ENCODE measurements at regions not wholly inside any gene's neighbourhood (a gene's known extent, or its start where the extent isn't known, plus 50 kb on each side); places are given as distances from the start of the nearest gene placed in this dataset.
A peak's percentile ranks its signal among the peaks of the same experiment; 100 is the strongest.

DNA sequence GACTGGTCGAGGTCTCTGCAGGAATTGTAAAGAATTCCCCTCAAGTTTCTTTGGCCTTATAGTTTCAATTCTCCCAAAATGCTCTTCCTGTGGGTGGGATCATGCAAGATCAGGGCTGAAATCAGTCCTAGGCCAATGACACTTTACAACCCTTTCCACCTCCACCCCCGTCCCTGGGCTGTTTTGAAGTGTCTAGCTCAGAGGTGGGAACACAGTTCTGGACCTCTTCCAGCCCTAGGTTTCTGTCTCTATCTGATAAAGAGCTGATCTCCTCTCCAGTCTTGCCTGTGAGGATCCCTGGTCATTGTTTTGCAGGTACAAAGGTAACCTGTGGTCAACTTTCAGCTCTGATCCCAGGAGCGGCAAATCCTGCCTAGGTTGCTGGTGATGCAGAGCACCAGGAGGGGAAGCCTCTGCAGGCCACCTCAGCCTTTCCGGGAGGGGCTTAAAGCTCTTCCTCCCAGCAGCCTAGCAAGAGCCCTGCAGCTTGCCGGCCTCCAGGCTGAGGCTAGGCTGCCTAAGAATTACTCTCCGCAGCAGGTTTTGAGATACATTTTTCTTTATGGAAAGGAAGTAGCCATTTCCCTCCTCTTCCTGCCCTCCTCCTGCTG is 69.8 kb upstream of the WIPF1 start:
- Histone ChIP-seq H3K9me3 (ENCODE audit: control insufficient read depth, low read length) (no peaks in the 10 kb centered on the region), H3K9ac (ENCODE audit: low read length) (peak overlapping the region; percentile 45), H3K36me3 (ENCODE audit: control insufficient read depth, insufficient read depth, low read length, severe bottlenecking) (no peaks in the 10 kb centered on the region), H3K4me3 (ENCODE audit: low read length) (peak overlapping the region; percentile 16), H3K27me3 (replicated peaks; ENCODE audit: control insufficient read depth, insufficient read depth, low read length) (no peaks in the 10 kb centered on the region), H3K4me1 (ENCODE audit: control insufficient read depth, insufficient read depth, low read length) (peaks cover 38% of the 10 kb centered on the region)
- no peak for DNase-seq (ENCODE audit: low read depth)

DNA sequence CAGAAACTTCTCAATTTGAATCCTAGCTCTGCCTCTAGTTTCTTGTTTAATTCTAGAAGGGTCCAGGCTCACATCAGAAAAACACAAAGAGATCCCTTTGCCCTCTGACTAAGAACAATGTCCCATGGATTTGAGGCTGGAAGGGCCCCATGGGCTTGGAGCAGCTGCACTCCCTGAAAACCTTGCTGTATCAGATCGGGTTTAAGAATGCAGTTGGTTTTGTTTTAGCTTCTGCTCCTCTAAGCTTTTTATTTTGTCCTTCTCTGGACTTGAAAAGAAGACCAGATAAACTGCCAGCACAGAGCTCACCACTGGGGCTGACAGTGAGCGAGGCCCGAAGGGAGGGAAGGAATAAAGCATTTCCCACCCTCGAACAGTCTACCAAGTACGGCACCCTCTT is 69.2 kb upstream of the WIPF1 start:
- H3K9ac ChIP-seq (ENCODE audit: low read length) = peak overlapping the region; percentile 45
- H3K9me3 ChIP-seq (ENCODE audit: control insufficient read depth, low read length) = no peaks in the 10 kb centered on the region
- peak overlapping the region; percentile 16 for H3K4me3 ChIP-seq (ENCODE audit: low read length)
- no peaks in the 10 kb centered on the region for H3K36me3 ChIP-seq (ENCODE audit: control insufficient read depth, insufficient read depth, low read length, severe bottlenecking)
- peaks cover 42% of the 10 kb centered on the region for H3K4me1 ChIP-seq (ENCODE audit: control insufficient read depth, insufficient read depth, low read length)
- H3K27me3 ChIP-seq (replicated peaks; ENCODE audit: control insufficient read depth, insufficient read depth, low read length) = no peaks in the 10 kb centered on the region
- DNase-seq (ENCODE audit: low read depth) = peak; percentile 22

DNA sequence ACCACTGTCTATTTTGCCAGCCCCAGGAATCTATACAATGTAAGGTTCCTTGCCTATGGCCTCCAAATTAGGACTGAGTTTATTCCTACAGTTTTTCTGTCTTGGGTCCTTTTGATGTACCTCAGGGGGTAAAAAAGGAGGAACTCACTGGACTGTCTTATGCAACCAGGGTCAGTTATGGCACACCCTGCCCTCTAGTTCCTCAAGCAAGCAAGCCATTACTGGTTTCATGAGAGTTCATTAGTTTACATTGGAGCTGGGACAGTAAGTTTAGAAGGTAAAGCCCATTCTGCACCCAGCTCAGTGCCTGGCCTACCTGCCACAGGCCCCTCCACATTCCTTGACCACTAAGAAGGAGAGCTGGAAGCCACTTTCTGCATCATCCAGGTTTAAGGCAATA is 68.7 kb upstream of the WIPF1 start:
- no peaks in the 10 kb centered on the region for H3K9me3 ChIP-seq (ENCODE audit: control insufficient read depth, low read length)
- H3K27me3 ChIP-seq (replicated peaks; ENCODE audit: control insufficient read depth, insufficient read depth, low read length) = no peaks in the 10 kb centered on the region
- no peak overlapping the region for H3K4me3 ChIP-seq (ENCODE audit: low read length)
- DNase-seq (ENCODE audit: low read depth) = no peak
- H3K4me1 ChIP-seq (ENCODE audit: control insufficient read depth, insufficient read depth, low read length) = peaks cover 42% of the 10 kb centered on the region
- peak overlapping the region; percentile 45 for H3K9ac ChIP-seq (ENCODE audit: low read length)
- H3K36me3 ChIP-seq (ENCODE audit: control insufficient read depth, insufficient read depth, low read length, severe bottlenecking) = no peaks in the 10 kb centered on the region

DNA sequence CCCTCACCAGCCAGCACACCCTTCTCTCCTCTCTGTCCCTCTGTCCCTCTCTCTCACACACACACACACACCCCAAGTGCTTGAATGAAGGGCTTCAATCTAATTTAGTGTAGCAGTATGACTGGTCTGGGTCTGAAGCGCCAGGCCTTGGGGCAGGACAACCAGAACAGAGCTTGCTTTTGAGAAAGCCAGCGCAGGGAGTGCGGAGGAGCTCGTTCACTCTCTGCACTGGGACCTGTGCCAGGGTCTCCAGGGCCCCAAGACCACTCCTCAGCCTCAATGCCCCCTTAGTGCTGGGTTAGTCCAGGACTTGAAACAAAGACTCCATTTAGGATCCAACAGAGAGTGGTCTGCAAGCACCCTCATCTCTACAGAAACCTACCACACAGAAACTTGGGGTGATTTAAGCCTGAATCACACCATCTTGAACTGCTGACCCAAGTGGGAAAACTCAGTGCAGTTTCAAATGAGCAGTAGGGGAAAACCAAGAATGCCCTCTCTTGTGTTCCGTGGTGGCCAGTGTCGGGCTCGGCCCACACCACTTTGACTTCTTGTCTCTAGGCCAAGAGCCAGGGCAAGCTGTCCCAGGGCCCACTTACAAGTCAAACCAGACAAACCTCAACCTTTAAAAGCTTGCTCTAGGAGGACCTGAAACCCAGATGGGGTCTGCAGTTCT is 66.6 kb upstream of the WIPF1 start:
- H3K27me3 ChIP-seq (replicated peaks; ENCODE audit: control insufficient read depth, insufficient read depth, low read length) = no peaks in the 10 kb centered on the region
- no peaks in the 10 kb centered on the region for H3K9me3 ChIP-seq (ENCODE audit: control insufficient read depth, low read length)
- no peak for DNase-seq (ENCODE audit: low read depth)
- peaks cover 42% of the 10 kb centered on the region for H3K4me1 ChIP-seq (ENCODE audit: control insufficient read depth, insufficient read depth, low read length)
- H3K36me3 ChIP-seq (ENCODE audit: control insufficient read depth, insufficient read depth, low read length, severe bottlenecking) = no peaks in the 10 kb centered on the region
- no peak overlapping the region for H3K4me3 ChIP-seq (ENCODE audit: low read length)
- peak overlapping the region; percentile 3 for H3K9ac ChIP-seq (ENCODE audit: low read length)

DNA sequence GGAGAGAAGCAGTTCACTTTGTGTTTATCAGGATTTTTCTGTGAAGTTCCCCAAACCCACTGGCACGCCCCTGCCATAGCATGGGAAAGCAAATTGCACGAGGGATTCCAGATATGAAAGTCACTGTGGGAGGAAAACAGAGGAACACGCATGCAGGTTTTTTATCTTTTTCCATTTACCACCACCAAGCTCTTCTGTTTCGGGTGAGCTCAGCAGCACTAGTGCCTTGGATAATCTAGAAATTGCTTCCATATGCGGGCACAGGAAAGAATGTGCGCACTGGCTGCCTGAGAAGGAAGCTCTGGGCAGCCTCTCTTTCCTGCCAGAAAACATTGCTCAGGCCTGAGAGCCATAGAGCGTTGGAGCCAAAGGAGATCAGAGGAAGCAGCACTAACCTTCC is 65.9 kb upstream of the WIPF1 start:
- H3K4me1 ChIP-seq (ENCODE audit: control insufficient read depth, insufficient read depth, low read length) = peaks cover 42% of the 10 kb centered on the region
- DNase-seq (ENCODE audit: low read depth) = peak; percentile 96
- no peaks in the 10 kb centered on the region for H3K27me3 ChIP-seq (replicated peaks; ENCODE audit: control insufficient read depth, insufficient read depth, low read length)

DNA sequence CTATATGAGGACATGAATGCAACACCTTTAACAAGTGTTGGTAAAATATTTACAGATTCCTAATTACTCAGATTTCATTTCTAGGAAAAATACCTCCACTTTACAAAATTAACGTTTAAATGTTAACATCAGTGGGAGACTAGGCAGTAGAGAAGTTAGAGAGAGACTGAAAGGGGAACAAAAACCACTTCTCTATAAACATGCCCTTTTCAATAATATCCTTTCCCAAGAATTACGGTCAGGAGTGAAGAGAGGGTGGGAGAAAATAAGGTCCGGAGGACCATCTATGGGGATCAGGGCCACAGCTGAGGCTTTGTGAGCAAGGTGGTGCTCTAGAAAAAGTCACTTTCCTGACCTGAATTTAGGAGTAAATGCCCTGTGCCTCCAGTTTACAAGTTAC is 65.3 kb upstream of the WIPF1 start:
- Histone ChIP-seq H3K9ac (ENCODE audit: low read length) (peak overlapping the region; percentile 19), H3K9me3 (ENCODE audit: control insufficient read depth, low read length) (no peaks in the 10 kb centered on the region), H3K27me3 (replicated peaks; ENCODE audit: control insufficient read depth, insufficient read depth, low read length) (no peaks in the 10 kb centered on the region), H3K4me1 (ENCODE audit: control insufficient read depth, insufficient read depth, low read length) (peaks cover 42% of the 10 kb centered on the region), H3K36me3 (ENCODE audit: control insufficient read depth, insufficient read depth, low read length, severe bottlenecking) (no peaks in the 10 kb centered on the region), H3K4me3 (ENCODE audit: low read length) (peak overlapping the region; percentile 35)
- DNase-seq (ENCODE audit: low read depth) = no peak

More for the DNA sequence above, 65.9 kb upstream of the WIPF1 start:
- Histone ChIP-seq H3K9ac (ENCODE audit: low read length) (no peak overlapping the region), H3K9me3 (ENCODE audit: control insufficient read depth, low read length) (no peaks in the 10 kb centered on the region), H3K36me3 (ENCODE audit: control insufficient read depth, insufficient read depth, low read length, severe bottlenecking) (no peaks in the 10 kb centered on the region), H3K4me3 (ENCODE audit: low read length) (peak overlapping the region; percentile 32)

DNA sequence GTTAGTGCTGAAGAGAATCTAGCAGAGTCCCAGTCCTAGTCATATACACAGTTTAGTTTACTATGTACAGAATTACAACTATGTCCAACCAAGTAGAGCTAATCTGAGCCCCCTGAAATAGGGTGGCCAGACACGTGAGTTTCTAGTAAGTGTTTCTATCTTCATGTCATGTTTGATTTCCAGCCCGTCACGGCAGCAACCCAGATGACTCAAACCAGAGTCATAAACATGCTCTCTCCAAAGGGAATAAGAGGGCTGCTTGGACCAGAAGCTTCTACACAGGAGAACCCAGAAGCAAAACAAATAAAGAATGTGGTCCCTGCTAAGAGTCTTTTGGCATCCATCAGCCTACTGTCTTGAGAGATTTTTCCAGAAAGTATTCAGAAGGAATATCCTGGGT is 64.9 kb upstream of the WIPF1 start:
- DNase-seq (ENCODE audit: low read depth) = peak; percentile 82

DNA sequence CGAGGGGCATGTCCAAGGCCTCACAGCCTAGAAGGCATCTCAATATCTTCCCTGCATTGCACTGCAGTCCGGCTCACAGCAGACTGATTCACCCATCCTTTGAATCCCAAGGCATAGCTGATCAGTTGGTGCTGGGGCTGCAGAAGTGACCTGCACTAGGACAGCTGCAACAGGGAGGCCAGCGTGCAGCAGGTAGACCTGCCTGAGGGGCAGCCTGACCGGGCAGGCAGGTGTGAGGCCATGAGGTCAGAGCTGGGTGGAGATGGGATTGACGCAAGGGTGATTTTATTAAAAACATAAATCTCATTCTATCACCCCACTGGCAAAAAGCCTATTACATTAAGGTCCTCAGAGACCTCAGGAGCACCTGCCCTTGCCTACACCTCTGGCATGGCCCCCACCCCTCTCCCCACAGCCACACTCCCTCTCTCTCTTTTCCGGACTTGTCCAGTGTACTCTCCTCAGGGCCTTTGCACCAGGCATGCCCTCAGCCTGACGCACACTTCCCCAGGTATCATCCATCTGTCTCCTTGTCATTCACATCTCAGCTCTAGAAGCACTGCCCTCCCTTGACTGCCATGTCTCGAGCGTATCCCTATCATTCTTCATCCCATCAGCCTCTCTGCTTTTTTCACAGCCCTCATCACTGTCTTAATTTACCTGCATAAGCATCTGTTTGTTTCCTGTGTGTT is 63.5 kb upstream of the WIPF1 start:
- Histone ChIP-seq H3K4me3 (ENCODE audit: low read length) (no peak overlapping the region), H3K27me3 (replicated peaks; ENCODE audit: control insufficient read depth, insufficient read depth, low read length) (no peaks in the 10 kb centered on the region), H3K4me1 (ENCODE audit: control insufficient read depth, insufficient read depth, low read length) (peaks cover 28% of the 10 kb centered on the region), H3K36me3 (ENCODE audit: control insufficient read depth, insufficient read depth, low read length, severe bottlenecking) (no peaks in the 10 kb centered on the region), H3K9ac (ENCODE audit: low read length) (no peak overlapping the region), H3K9me3 (ENCODE audit: control insufficient read depth, low read length) (no peaks in the 10 kb centered on the region)
- no peak for DNase-seq (ENCODE audit: low read depth)

More for the DNA sequence above, 64.9 kb upstream of the WIPF1 start:
- Histone ChIP-seq H3K36me3 (ENCODE audit: control insufficient read depth, insufficient read depth, low read length, severe bottlenecking) (no peaks in the 10 kb centered on the region), H3K4me3 (ENCODE audit: low read length) (no peak overlapping the region), H3K27me3 (replicated peaks; ENCODE audit: control insufficient read depth, insufficient read depth, low read length) (no peaks in the 10 kb centered on the region), H3K4me1 (ENCODE audit: control insufficient read depth, insufficient read depth, low read length) (peaks cover 41% of the 10 kb centered on the region), H3K9me3 (ENCODE audit: control insufficient read depth, low read length) (no peaks in the 10 kb centered on the region), H3K9ac (ENCODE audit: low read length) (peak overlapping the region; percentile 19)

DNA sequence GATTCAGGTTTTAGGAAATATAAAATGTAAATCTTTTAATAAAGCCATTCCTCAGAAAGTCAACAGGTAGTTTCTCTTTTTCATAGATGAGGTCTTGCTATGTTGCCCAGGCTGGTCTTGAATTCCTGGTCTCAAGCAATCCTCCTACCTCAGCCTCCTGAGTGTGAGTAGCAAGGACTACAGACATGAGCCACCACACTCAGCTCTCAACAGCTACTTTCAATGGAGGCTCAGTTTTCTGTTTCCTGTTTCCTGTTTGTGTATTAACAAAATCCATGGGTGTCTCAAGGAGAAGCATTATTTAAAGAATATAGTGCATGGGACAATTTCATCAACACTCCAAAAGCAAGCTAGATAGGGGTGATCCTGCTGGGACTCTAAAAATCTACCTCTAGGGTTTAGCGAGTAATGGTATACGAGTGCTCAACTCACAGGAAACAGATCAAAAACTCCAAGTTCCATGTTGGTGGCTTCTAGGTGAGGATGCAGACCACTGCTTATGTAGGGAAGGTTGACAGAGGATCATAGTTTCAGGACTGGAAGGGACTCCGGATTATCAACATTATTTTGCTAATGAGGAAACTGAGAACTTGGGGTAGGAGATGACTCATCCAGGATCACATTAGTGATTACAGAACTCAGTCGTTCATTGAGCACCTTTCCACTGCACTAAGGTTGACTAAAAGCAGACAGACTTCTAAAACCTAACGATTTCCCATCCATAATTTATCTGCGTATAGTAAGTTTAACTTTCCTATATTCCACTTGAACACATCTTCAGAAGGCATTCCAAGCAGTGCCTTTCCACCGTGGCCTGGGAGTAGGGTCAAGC is 61.7 kb upstream of the WIPF1 start:
- H3K27me3 ChIP-seq (replicated peaks; ENCODE audit: control insufficient read depth, insufficient read depth, low read length) = no peaks in the 10 kb centered on the region
- H3K4me1 ChIP-seq (ENCODE audit: control insufficient read depth, insufficient read depth, low read length) = peaks cover 30% of the 10 kb centered on the region
- no peak overlapping the region for H3K4me3 ChIP-seq (ENCODE audit: low read length)
- no peaks in the 10 kb centered on the region for H3K9me3 ChIP-seq (ENCODE audit: control insufficient read depth, low read length)
- H3K9ac ChIP-seq (ENCODE audit: low read length) = no peak overlapping the region
- H3K36me3 ChIP-seq (ENCODE audit: control insufficient read depth, insufficient read depth, low read length, severe bottlenecking) = peaks cover 4% of the 10 kb centered on the region
- DNase-seq (ENCODE audit: low read depth) = no peak

DNA sequence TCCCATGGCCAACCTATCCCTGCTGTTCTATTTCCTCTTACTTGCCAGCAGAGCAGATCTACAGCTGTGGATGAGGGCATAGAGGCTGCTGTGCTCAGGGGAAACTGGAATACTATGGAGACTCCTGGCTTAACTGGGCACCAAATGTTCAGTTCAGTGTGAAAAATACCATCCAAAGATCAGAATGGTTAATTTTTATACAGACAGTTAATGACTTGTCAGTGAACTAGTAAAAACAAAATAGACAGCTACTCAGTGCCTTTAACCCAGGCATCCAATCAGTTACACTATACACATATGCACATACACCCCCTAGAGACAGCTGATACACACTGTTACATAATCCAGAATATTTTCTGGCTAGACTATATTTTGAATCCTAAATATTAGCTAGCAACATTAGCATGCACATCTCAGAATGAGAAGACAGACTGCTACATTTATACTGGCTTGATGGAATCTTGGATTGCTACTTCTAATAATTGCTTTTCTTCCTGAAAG is 59.1 kb upstream of the WIPF1 start:
- no peak overlapping the region for H3K4me3 ChIP-seq (ENCODE audit: low read length)
- DNase-seq (ENCODE audit: low read depth) = no peak
- no peak overlapping the region for H3K9ac ChIP-seq (ENCODE audit: low read length)
- peaks cover 10% of the 10 kb centered on the region for H3K4me1 ChIP-seq (ENCODE audit: control insufficient read depth, insufficient read depth, low read length)
- no peaks in the 10 kb centered on the region for H3K27me3 ChIP-seq (replicated peaks; ENCODE audit: control insufficient read depth, insufficient read depth, low read length)
- H3K9me3 ChIP-seq (ENCODE audit: control insufficient read depth, low read length) = no peaks in the 10 kb centered on the region
- H3K36me3 ChIP-seq (ENCODE audit: control insufficient read depth, insufficient read depth, low read length, severe bottlenecking) = peaks cover 4% of the 10 kb centered on the region

DNA sequence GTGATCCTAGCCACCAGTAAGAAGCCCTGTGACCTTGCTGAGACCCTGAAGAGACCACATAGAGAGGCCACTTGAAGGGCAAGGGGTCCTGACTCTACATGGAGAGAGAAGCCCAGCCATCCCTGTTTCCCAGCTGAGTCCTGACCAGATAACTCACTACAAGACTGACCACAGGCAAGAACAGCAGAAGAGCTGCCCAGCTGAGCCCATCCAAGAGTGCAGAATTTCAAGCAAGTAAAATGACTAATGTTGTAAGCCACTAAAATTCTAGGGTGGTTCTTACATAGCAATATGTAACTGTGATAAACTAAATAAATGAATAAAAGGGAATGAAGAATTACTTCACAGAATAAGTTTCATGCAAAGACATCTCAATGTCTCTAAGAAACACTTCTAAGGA is 58.4 kb upstream of the WIPF1 start:
- Histone ChIP-seq H3K4me1 (ENCODE audit: control insufficient read depth, insufficient read depth, low read length) (peaks cover 10% of the 10 kb centered on the region), H3K9me3 (ENCODE audit: control insufficient read depth, low read length) (no peaks in the 10 kb centered on the region), H3K4me3 (ENCODE audit: low read length) (no peak overlapping the region), H3K9ac (ENCODE audit: low read length) (no peak overlapping the region), H3K36me3 (ENCODE audit: control insufficient read depth, insufficient read depth, low read length, severe bottlenecking) (peaks cover 4% of the 10 kb centered on the region), H3K27me3 (replicated peaks; ENCODE audit: control insufficient read depth, insufficient read depth, low read length) (no peaks in the 10 kb centered on the region)
- DNase-seq (ENCODE audit: low read depth) = no peak

Data from adipocyte (in vitro differentiated cells).